HuH-7 (cell line): ENCODE measurements at regions not wholly inside any gene's neighbourhood (a gene's known extent, or its start where the extent isn't known, plus 50 kb on each side); places are given as distances from the start of the nearest gene placed in this dataset.
"Not testable (repeated sequence)": the region's sequence is repeated elsewhere in the genome, so short reads cannot be mapped to it uniquely, and the experiment has no call there.

Source experiments
- DNase-seq: peaks from one replicate; pipeline ENCODE4 v3.0.0; 2011; ENCODE audit warnings: low spot score

DNA sequence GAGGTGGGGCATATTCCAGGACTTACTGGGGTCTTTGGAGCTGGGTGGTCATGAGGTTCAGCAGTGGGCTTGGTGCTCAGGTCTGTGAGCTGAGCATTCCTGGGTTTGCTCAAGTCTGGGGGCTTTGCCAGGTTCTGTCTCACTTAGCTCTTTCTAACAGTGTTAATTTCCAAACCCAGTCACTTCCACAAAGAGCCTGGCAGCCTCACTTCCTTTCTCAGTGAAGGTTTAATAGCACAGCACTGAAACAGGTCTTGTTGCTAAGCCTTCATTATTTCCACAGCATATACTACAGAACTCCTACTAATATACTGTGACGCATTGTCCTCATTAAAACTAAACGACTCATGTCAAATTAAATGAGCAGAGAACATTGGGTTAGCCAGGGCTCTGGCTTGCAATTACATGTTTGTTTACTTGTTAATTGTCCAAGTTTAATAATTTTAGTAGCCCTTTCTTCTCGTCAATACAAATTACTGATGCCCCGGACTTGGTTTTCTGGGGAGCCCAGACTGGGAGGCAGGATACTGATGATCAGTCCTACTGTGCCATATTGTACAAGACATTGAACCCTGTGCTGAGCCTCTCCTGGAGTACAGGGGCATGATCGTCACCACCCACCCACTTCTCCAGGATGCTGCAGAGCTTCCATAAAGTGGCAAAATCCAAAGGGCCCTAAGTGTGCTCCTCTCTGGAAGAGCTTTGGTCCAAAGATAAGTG, 170.7 kb downstream of the IER5 start:
- DNase-seq: no peak

DNA sequence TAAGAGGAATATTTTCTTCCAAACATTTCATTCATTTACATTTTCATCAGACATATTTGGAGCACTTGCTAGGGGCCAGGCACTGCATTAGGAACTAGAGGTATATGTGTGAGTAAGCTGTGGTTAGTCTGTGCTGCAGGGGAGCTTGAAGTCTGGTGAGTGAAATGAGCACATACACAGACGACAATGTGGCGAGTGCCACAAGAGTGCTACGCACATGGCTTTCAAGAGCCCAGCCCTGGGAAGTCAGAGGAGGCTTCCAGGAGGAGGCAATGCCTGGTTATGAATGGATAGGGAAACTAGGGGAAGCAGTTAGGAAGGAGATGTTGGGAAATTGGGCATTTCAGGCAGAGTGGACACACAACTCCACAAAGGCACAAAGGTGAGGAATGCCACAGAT, 171.8 kb downstream of the IER5 start:
- DNase-seq: no peak

GRCh38 chr1:181260994-181261393, 172.5 kb downstream of the IER5 start:
- no peak for DNase-seq

DNA sequence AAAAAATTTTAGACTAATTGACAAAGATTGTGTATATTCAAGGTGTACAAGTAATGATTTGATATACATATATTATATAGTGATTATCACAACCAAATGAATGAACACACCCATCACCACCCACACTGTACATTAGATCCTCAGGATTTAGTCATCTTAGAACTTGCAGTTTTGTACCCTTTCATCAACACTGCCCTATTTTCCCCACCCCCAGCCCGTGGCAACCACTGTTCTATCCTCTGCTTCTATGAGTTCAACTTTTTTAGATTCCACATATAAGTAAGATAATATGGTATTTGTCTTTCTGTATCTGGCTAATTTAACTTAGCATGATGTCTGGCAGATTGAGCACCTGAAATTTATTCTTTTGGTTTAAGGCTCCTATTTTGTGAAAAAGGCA, 173.6 kb downstream of the IER5 start:
- DNase-seq: no peak

GRCh38 chr1:181263444-181263843, 174.9 kb downstream of the IER5 start:
- DNase-seq: no peak

DNA sequence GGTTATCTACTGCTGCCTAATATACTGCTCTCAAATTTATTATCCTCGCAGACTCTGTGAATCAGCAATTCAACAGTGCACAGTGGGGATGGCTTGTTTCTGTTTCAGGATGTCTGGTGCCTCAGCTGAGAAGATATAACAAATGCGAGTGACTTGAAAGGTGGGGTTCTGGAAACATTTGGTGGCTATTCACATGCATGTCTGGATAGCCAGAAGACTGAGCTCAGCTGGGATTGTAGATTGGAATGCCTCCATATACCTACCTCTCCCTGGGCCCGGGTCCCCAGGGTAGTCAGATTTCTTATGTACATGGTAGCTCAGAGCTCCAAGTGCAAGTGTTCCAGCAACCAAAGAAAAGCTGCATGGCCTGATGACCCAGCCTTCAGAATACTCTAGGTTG, 176.3 kb downstream of the IER5 start:
- DNase-seq: no peak

GRCh38 chr1:181284978-181285377, 196.5 kb downstream of the IER5 start:
- no peak for DNase-seq

- DNase-seq: no peak
These were observed 188.1 kb upstream of the CACNA1E start for GRCh38 chr1:181295217-181295616.

- no peak for DNase-seq
These were observed 187.1 kb upstream of the CACNA1E start for GRCh38 chr1:181296180-181296579.

DNA sequence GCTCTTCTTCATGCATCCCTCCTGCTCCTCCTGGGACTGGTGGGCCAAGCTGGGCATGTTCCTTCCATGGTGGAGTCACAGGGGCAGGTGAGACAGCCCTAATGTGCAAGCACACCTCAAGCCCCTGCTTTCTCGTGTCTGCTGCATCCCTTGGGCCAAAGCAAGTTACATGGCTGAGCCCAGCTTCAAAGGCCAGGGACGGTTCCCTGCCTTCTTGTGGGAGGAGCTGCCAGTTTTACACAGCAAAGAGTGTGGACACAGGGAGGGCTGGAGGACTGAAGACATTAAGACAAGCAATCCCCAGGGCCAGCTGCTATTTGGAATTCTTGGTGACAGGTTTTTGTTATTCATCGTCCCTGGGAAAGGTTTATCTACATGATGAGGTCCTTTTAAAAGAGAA, 175.2 kb upstream of the CACNA1E start:
- DNase-seq: no peak

- DNase-seq: no peak
These were observed 172.8 kb upstream of the CACNA1E start for GRCh38 chr1:181310560-181310959.

DNA sequence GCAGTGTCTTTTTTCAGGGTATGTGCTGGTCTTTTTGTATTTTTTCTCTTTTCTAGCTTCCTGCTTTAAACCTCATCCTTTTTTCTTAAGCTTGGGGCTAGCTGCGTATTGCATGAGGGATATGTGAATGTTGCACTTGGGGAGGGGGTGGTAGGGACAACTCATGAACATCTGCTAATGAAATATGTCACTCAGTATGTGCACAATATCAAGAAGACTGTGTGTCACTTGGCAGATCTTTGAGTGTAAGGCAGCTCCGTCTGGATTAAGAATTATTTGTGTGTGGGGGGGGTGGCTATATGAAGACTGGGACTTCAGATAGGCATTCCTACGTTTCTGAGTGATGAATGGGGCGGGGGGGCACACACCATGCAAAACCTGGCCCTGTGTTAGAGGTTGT, 170.4 kb upstream of the CACNA1E start:
- DNase-seq: no peak

- no peak for DNase-seq
These were observed 169.9 kb upstream of the CACNA1E start for GRCh38 chr1:181313466-181313865.

DNA sequence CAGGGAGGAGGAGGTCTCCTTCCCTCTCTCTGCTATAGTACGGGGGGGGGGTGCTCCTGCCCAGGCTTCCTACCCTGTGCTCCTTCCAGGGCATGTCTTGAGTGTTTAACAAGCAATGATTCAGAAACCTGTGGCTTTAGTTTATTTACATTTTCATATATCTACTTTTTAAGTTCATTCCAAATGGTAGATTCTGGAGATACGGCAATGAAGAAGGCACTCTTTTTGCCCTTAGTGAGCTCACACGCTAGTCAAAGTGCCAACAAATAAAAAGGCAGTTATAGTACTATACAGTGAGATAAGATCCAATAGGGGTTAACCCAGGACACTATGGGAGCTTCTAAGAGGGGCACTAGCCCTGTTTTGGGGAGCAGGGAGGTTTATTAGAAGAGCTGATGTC, 169.3 kb upstream of the CACNA1E start:
- DNase-seq: no peak

- no peak for DNase-seq
These were observed 168.4 kb upstream of the CACNA1E start for GRCh38 chr1:181314959-181315358.

DNA sequence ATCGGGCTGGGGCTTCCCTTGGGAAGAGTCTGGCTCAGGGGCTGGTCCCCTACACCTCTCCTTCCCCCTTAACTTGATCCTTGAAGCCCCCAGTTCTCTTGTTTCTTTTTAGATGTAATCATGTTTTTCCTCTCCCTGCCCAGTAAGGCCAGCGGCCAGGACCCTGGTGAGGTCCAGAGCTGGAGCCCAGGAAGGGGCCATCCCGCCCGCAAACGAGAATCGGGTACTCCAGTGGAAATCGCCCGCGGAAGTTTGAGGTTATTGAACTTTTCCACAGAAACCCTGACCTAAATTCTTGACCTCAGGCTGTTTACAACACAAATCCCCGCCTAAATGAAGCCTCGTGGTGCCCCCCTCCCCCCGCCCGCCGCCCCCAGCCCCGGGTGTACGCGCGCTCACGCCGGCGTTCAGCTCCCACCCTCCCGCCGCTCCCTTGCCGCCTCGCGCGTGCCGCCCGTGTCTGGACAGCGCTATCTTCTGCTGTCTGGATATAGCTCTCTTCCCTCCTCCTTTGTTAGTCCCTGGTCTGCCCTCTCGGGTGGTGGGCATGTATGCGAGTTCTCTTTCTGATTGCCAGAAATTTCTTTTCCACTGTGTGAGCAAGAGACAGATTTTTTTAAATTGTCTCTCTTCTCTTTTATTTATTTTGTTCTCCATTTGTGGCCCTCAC, 165.9 kb upstream of the CACNA1E start:
- no peak for DNase-seq

DNA sequence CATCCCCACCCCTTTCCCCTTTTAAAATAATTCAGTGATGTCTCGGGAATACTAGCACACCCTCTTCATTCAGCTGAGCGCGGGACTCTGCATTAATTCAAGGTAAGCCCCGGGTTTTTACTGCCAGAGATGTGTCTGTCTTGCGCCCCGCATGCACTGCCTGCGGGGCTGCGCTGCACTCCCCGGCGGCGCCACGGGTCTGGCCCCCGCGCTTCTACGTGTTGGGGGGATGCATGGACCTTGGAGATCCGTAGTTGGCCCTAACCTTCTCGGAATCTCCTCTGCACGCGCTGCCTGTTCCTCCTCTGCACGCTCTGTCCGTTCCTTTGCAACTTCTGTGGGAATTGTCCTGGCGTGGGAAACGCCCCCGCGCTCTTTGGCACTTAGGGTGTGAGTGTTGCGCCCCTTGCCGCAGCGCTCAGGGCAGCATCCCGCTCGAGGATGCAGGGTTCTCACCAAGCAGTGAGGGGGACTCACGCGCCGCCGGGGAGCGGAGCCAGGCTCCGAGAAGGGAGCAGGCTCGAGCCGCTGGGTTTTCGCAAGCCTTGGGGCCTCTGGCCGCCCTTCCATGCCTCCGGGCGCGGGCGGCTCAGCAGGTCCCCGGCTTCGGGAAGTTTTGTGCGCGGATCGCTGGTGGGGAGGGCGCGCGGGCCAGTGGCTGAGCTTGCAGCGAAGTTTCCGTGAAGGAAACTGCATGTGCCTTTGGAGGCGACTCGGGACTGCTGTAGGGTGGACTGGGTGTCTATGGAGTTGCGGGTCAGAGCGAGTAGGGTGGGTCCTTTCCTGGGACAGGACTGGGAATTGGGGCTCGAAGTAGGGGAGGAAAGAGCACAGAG, 165.1 kb upstream of the CACNA1E start:
- no peak for DNase-seq

GRCh38 chr1:181318858-181319235, 164.5 kb upstream of the CACNA1E start:
- DNase-seq: no peak

- no peak for DNase-seq
These were observed 163.4 kb upstream of the CACNA1E start for GRCh38 chr1:181319907-181320306.

- no peak for DNase-seq
These were observed 158.3 kb upstream of the CACNA1E start for GRCh38 chr1:181324797-181325616.

DNA sequence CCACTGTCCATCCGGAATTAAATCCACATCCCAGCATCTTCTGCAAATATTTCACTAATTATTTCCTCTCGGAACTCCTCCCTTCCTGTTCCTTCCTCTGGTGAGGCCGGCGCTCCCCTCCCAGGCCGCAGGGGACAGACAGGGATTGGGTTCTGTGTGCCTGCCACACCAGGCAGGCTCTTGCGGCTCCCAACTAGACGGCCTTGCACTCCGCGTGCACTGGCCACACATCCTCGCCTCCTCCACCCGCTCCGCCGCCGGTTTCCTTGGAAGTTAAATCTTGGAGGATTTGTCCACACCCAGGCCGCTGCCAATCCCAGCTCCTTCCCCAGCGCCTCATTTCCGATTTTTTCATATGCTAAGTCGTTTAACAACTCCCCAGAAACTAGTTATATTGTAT, 157.6 kb upstream of the CACNA1E start:
- not testable (repeated sequence) for DNase-seq

DNA sequence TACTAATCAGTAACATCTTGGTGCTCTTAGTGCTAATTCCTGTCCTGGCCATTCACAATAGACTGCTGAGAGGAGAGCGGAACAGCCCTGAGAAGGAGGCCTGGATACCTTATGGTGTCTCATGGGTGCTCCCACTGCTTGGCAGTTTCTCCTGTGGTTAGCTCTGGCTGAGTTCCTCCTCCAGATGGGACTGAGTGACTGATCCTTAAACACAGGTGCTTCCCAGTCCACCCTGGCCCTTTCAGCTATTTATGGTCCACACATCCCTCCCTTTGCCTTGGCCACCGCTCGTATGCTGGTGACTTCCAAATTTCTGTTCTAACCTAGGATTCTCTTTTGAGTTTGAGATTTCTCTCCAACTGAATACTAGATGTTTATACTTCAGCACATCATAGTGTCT, 157.0 kb upstream of the CACNA1E start:
- no peak for DNase-seq
